ENCODE measurements at regions not wholly inside any gene's neighbourhood (a gene's known extent, or its start where the extent isn't known, plus 50 kb on each side); places are given as distances from the start of the nearest gene placed in this dataset.

DNA sequence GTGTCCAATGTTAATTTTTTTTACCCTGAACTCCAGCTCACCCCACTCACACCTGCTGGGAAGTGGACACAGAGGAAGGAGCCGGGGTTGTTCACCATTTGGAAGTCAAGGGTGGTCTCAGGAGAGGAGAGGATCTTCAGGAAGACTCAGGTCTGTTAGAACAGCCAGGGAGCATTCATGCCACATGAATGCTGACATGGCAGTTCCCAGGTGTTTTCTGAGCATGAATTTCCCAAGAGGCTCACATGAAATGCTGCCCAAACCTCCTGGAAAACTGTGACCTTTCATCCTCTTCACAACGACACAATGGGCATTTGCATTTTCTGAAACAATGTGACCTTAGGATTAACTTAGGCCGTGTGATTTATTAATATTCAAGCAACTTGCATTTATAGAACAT lies 2409.2 kb downstream of the TP53TG3F start:
- no peak for ATAC-seq
- Mint-ChIP-seq H3K4me3 (no peak overlapping the region), H3K27ac (no peak overlapping the region), H3K4me1 (no peaks in the 10 kb centered on the region), H3K27me3 (ENCODE audit: low read depth) (peaks cover 13% of the 10 kb centered on the region), H3K9me3 (peaks cover 93% of the 10 kb centered on the region), H3K36me3 (peaks cover 71% of the 10 kb centered on the region)
- ChIA-PET POLR2A (no interaction called here), CTCF (no interaction called here)
- no peak for DNase-seq (ENCODE audit: low spot score)
- TF ChIP-seq IRF2 (CRISPR knock-in tag; IDR thresholded peaks at IDR 0.05; ENCODE audit: borderline replicate concordance, low read depth) (no peak), CBFB (CRISPR knock-in tag; IDR thresholded peaks at IDR 0.05; ENCODE audit: low read depth) (no peak), CREM (CRISPR knock-in tag; IDR thresholded peaks at IDR 0.05) (no peak), ZNF671 (CRISPR knock-in tag; IDR thresholded peaks at IDR 0.05) (no peak), ZNF219 (CRISPR knock-in tag; IDR thresholded peaks at IDR 0.05; ENCODE audit: borderline replicate concordance) (no peak), CDX4 (CRISPR knock-in tag; IDR thresholded peaks at IDR 0.05; ENCODE audit: borderline replicate concordance) (no peak), ZNF121 (CRISPR knock-in tag; IDR thresholded peaks at IDR 0.05) (no peak), JAZF1 (CRISPR knock-in tag; IDR thresholded peaks at IDR 0.05) (no peak), ARID4B (CRISPR knock-in tag; IDR thresholded peaks at IDR 0.05; ENCODE audit: borderline replicate concordance) (no peak), ATF3 (CRISPR knock-in tag; conservative IDR thresholded peaks at IDR 0.05) (no peak), NR3C1 (CRISPR knock-in tag; conservative IDR thresholded peaks at IDR 0.05; ENCODE audit: low read depth) (no peak), ELF4 (CRISPR knock-in tag; IDR thresholded peaks at IDR 0.05; ENCODE audit: low read depth) (no peak)
- TF ChIP-seq, protein P1, sequence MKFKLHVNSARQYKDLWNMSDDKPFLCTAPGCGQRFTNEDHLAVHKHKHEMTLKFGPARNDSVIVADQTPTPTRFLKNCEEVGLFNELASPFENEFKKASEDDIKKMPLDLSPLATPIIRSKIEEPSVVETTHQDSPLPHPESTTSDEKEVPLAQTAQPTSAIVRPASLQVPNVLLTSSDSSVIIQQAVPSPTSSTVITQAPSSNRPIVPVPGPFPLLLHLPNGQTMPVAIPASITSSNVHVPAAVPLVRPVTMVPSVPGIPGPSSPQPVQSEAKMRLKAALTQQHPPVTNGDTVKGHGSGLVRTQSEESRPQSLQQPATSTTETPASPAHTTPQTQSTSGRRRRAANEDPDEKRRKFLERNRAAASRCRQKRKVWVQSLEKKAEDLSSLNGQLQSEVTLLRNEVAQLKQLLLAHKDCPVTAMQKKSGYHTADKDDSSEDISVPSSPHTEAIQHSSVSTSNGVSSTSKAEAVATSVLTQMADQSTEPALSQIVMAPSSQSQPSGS (CRISPR knock-in tag; IDR thresholded peaks at IDR 0.05; ENCODE audit: borderline replicate concordance, low read depth), result no peak

- no peaks in the 10 kb centered on the region for H3K4me1 Mint-ChIP-seq
- H3K27me3 Mint-ChIP-seq (ENCODE audit: low read depth), result peaks cover 7% of the 10 kb centered on the region
- ATAC-seq (no peak), DNase-seq (ENCODE audit: low spot score) (no peak)
- peaks cover 87% of the 10 kb centered on the region for H3K9me3 Mint-ChIP-seq
- CTCF ChIA-PET, result no interaction called here
- POLR2A ChIA-PET, result no interaction called here
- no peak overlapping the region for H3K4me3 Mint-ChIP-seq
- H3K36me3 Mint-ChIP-seq, result peaks cover 71% of the 10 kb centered on the region
- no peak overlapping the region for H3K27ac Mint-ChIP-seq
- TF ChIP-seq ERG (CRISPR knock-in tag; IDR thresholded peaks at IDR 0.05) (no peak), CREB1 (CRISPR knock-in tag; IDR thresholded peaks at IDR 0.05) (no peak), STAT6 (CRISPR knock-in tag; conservative IDR thresholded peaks at IDR 0.05; ENCODE audit: low read depth) (no peak), TEAD4 (CRISPR knock-in tag; IDR thresholded peaks at IDR 0.05) (no peak), ATF6 (CRISPR knock-in tag; IDR thresholded peaks at IDR 0.05) (no peak)
- TF ChIP-seq, protein P2, sequence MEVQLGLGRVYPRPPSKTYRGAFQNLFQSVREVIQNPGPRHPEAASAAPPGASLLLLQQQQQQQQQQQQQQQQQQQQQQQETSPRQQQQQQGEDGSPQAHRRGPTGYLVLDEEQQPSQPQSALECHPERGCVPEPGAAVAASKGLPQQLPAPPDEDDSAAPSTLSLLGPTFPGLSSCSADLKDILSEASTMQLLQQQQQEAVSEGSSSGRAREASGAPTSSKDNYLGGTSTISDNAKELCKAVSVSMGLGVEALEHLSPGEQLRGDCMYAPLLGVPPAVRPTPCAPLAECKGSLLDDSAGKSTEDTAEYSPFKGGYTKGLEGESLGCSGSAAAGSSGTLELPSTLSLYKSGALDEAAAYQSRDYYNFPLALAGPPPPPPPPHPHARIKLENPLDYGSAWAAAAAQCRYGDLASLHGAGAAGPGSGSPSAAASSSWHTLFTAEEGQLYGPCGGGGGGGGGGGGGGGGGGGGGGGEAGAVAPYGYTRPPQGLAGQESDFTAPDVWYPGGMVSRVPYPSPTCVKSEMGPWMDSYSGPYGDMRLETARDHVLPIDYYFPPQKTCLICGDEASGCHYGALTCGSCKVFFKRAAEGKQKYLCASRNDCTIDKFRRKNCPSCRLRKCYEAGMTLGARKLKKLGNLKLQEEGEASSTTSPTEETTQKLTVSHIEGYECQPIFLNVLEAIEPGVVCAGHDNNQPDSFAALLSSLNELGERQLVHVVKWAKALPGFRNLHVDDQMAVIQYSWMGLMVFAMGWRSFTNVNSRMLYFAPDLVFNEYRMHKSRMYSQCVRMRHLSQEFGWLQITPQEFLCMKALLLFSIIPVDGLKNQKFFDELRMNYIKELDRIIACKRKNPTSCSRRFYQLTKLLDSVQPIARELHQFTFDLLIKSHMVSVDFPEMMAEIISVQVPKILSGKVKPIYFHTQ (CRISPR knock-in tag; IDR thresholded peaks at IDR 0.05), result no peak
Measured at GRCh38 chr16:35873472-35873871, 2414.1 kb downstream of the TP53TG3F start.

Measured in WTC11 (cell line).